Neuronal stem cell (in vitro differentiated cells): ENCODE measurements at regions not wholly inside any gene's neighbourhood (a gene's known extent, or its start where the extent isn't known, plus 50 kb on each side); places are given as distances from the start of the nearest gene placed in this dataset.

ENCODE experiments used
- DNase-seq: peaks from one replicate; pipeline ENCODE4 v3.0.0-alpha.2; 2013; ENCODE audit warnings: low spot score
- H2AFZ ChIP-seq: one replicate; pipeline ENCODE4 v1.6.1; 2013; ENCODE audit warnings: mild to moderate bottlenecking, low read length, inconsistent platforms
- H2AK5ac ChIP-seq: 2 replicates; pipeline ENCODE4 v1.6.1; 2013; ENCODE audit warnings: low read depth, mild to moderate bottlenecking, inconsistent platforms, low read length, moderate library complexity, mixed read lengths
- H2BK120ac ChIP-seq: 2 replicates; pipeline ENCODE4 v1.6.1; 2013; ENCODE audit warnings: low read depth, mild to moderate bottlenecking, inconsistent platforms, low read length, moderate library complexity, mixed read lengths
- H2BK12ac ChIP-seq: one replicate; pipeline ENCODE4 v1.6.1; 2013; ENCODE audit warnings: low read length, inconsistent platforms
- H2BK15ac ChIP-seq: 2 replicates; pipeline ENCODE4 v1.6.1; 2013; ENCODE audit warnings: mild to moderate bottlenecking, low read length, inconsistent platforms, mixed read lengths
- H2BK5ac ChIP-seq: one replicate; pipeline ENCODE4 v1.6.1; 2013; ENCODE audit warnings: inconsistent platforms, mild to moderate bottlenecking, low read length, moderate library complexity
- H3K14ac ChIP-seq: one replicate; pipeline ENCODE4 v1.6.1; 2013; ENCODE audit warnings: low read length, inconsistent platforms
- H3K18ac ChIP-seq: 2 replicates; pipeline ENCODE4 v1.6.1; 2013; ENCODE audit warnings: low read length, inconsistent platforms
- H3K23ac ChIP-seq: 2 replicates; pipeline ENCODE4 v1.6.1; 2013; ENCODE audit warnings: low read depth, mild to moderate bottlenecking, mixed read lengths, low read length, inconsistent platforms; ENCODE audit not compliant: poor library complexity
- H3K27ac ChIP-seq: replicated peaks from 3 replicates; pipeline ENCODE4 v1.5.1; 2013; ENCODE audit warnings: low read length, inconsistent platforms
- H3K27me3 ChIP-seq, 3 experiments: 2 replicates each; pipeline ENCODE4 v1.6.1; 2013; ENCODE audit warnings: low read length in 3 of 3, mild to moderate bottlenecking in 2 of 3, inconsistent platforms in 1 of 3, low read depth in 1 of 3, mixed read lengths in 1 of 3, moderate library complexity in 1 of 3; ENCODE audit not compliant: control insufficient read depth in 3 of 3, insufficient read depth in 3 of 3
- H3K36me3 ChIP-seq, 2 donors: replicated peaks in 1 of 2; 2 replicates each; pipeline ENCODE4 v1.6.1; 2013; ENCODE audit warnings: low read length in 2 of 2; ENCODE audit not compliant: control insufficient read depth in 2 of 2, insufficient read depth in 2 of 2
- H3K4ac ChIP-seq: 2 replicates; pipeline ENCODE4 v1.6.1; 2013; ENCODE audit warnings: inconsistent platforms, mild to moderate bottlenecking, low read length, moderate library complexity
- H3K4me1 ChIP-seq, 2 donors: 1 replicate in 1 of 2; 2 replicates in 1 of 2; pipeline ENCODE4 v1.6.1; 2013; ENCODE audit warnings: low read length in 2 of 2, low read depth in 1 of 2; ENCODE audit not compliant: control insufficient read depth in 2 of 2, insufficient read depth in 1 of 2
- H3K4me2 ChIP-seq: one replicate; pipeline ENCODE4 v1.6.1; 2013; ENCODE audit warnings: mild to moderate bottlenecking, low read length, inconsistent platforms; ENCODE audit not compliant: insufficient read depth, poor library complexity, severe bottlenecking
- H3K4me3 ChIP-seq, 2 donors: 2 replicates each; pipeline ENCODE4 v1.5.1; 2013; ENCODE audit warnings: low read length in 2 of 2, mild to moderate bottlenecking in 2 of 2, inconsistent platforms in 1 of 2, moderate library complexity in 1 of 2
- H3K79me1 ChIP-seq: one replicate; pipeline ENCODE4 v1.6.1; 2013; ENCODE audit warnings: low read depth, mild to moderate bottlenecking, inconsistent platforms, low read length, moderate library complexity
- H3K9ac ChIP-seq: one replicate; pipeline ENCODE4 v1.6.1; 2013; ENCODE audit warnings: mild to moderate bottlenecking, low read depth, low read length, inconsistent platforms; ENCODE audit not compliant: poor library complexity
- H3K9me3 ChIP-seq, 2 donors: replicated peaks in 1 of 2; 2 replicates each; pipeline versions ENCODE3 to v1.6.1; 2013; ENCODE audit warnings: low read length in 2 of 2, mild to moderate bottlenecking in 2 of 2, inconsistent platforms in 1 of 2, low read depth in 1 of 2, mixed read lengths in 1 of 2, moderate library complexity in 1 of 2; ENCODE audit not compliant: control insufficient read depth in 2 of 2, insufficient read depth in 1 of 2
- H4K8ac ChIP-seq: one replicate; pipeline ENCODE4 v1.6.1; 2013; ENCODE audit warnings: low read depth, mild to moderate bottlenecking, inconsistent platforms, low read length, moderate library complexity
- H4K91ac ChIP-seq: one replicate; pipeline ENCODE4 v1.6.1; 2013; ENCODE audit warnings: low read length, low read depth, mild to moderate bottlenecking, inconsistent platforms; ENCODE audit not compliant: poor library complexity
- WGBS, 2 donors: extraction: QIAGEN DNeasy Blood & Tissue Kit; methylation state at CpG; one replicate each; pipeline ENCODE4 v1.1.7; 2013; ENCODE audit warnings: missing lambda C conversion rate in 2 of 2, mixed read lengths in 1 of 2; ENCODE audit not compliant: insufficient read length in 2 of 2, insufficient replicate concordance in 1 of 2; ENCODE audit errors: extremely low coverage in 2 of 2; 5-methylcytosine and 5-hydroxymethylcytosine counted together

DNA sequence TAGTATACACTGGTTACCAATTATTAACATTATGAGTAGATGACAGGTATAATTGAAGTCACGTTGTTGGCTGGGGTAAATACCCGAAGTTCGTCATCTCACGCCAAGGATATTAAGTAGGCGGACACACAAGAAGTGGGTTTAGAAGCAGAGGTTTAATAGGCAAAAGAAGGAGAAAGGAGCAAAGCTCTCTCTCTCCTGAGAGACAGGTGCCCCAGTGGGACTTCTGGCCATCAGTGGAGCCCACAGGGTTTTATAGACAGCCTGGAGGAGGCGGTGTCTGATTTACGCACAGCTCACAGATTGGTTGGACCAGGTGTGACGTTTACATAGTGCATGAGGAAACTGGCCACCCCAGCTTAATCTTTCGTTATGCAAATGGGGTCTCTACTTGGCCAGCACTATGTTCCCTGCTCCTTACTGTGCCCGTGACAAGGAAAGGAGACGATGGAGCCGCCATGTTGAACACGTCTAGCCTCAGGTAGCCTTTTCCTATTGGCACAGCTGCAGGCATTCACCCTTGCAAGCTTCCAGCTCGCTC lies 128.8 kb upstream of the KYNU start:
- Histone ChIP-seq H4K8ac (no peak overlapping the region), H3K27ac (no peak overlapping the region), H3K4me1 (no peaks in the 10 kb centered on the region), H3K9ac (no peak overlapping the region), H3K4me3 (no peak overlapping the region), H3K18ac (no peak overlapping the region), H3K14ac (no peak overlapping the region), H3K36me3 (no peaks in the 10 kb centered on the region), H3K4ac (no peak overlapping the region), H3K27me3 (no peaks in the 10 kb centered on the region), H2BK12ac (no peak overlapping the region), H4K91ac (no peak overlapping the region), H2BK120ac (no peak overlapping the region), H3K23ac (no peak overlapping the region), H2BK15ac (no peak overlapping the region), H2BK5ac (no peak overlapping the region), H3K9me3 (no peaks in the 10 kb centered on the region), H3K4me2 (no peak overlapping the region), H2AFZ (no peak overlapping the region), H3K79me1 (no peaks in the 10 kb centered on the region), H2AK5ac (no peak overlapping the region)
- WGBS, 2 donors, result no CpG with 5 or more reads among the region's 14 CpGs
- DNase-seq, result no peak

DNA sequence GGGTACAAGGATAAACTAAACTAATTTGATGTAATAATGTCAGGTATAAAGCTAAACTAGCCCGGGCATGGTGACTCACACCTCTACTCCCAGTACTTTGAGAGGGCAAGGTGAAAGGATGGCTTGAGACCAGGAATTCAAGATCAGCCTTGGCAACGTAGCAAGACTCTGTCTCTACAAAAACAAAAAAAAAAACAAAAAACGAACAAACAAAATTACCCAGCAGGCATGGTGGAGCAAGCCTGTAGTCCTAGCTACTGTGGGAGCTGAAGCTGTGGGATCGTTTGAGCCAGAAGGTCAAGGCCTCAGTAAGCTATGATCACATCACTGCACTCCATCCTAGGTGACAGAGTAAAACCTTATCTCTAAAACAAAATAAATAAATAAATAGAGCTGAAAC lies 131.8 kb upstream of the KYNU start:
- no peak overlapping the region for H3K18ac ChIP-seq
- H2BK15ac ChIP-seq, result no peak overlapping the region

DNA sequence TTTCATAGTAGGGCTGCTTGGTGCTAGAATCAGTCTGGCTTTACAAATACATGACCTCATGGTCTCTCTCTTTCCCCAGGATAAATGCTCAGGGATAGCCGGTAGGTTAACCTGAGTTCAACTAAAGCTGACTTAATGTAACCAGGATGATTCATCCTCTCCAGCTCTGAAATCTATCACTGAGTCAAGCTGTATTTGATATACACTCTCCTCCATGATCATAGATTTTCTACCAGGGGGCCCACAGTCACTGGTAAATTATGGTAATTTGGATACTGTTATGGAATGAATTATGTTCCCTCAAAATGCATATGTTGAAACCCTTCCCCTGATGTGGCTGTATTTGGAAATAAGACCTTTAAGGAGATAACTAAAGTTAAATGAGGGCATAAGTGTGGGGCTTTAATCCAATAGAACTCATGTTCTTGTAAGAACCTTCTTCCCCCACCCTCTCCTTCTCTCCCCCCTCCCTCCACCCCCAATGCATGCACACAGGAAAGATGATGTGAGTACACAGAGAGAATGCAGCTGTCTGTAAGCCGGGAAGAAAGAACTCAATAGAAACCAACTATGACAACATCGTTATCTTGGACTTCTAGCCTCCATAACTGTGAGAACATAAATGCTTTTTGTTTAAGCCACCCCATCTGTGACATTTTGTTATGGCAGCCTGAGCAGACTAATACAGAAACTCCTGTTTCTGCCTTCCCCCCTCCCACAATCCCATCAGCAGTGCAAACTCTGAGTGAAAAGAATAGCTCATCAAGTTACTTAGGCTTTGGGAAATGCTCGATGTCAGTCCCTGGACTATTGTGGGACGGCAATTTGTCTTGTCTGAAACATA lies 134.9 kb upstream of the KYNU start:
- Histone ChIP-seq H2AK5ac (no peak overlapping the region), H3K23ac (no peak overlapping the region), H3K4ac (no peak overlapping the region), H3K27me3 (no peaks in the 10 kb centered on the region), H3K4me3 (no peak overlapping the region), H3K9me3 (no peaks in the 10 kb centered on the region), H4K91ac (no peak overlapping the region), H3K36me3 (no peaks in the 10 kb centered on the region), H2BK120ac (no peak overlapping the region), H3K9ac (no peak overlapping the region), H2BK12ac (no peak overlapping the region), H2BK15ac (no peak overlapping the region), H3K4me1 (no peaks in the 10 kb centered on the region), H2BK5ac (no peak overlapping the region), H3K14ac (no peak overlapping the region), H2AFZ (no peak overlapping the region), H3K27ac (no peak overlapping the region), H3K79me1 (no peaks in the 10 kb centered on the region), H3K18ac (no peak overlapping the region), H4K8ac (no peak overlapping the region), H3K4me2 (no peak overlapping the region)
- no CpG with 5 or more reads among the region's 5 CpGs for WGBS, 2 donors
- DNase-seq, result no peak

More for the DNA sequence above, 131.8 kb upstream of the KYNU start:
- H2BK12ac ChIP-seq, result no peak overlapping the region
- no peak overlapping the region for H2BK120ac ChIP-seq
- WGBS, 2 donors, result no CpG with 5 or more reads among the region's 4 CpGs
- no peak overlapping the region for H2AFZ ChIP-seq
- H3K14ac ChIP-seq, result no peak overlapping the region
- no peak overlapping the region for H4K8ac ChIP-seq
- no peak overlapping the region for H3K4me2 ChIP-seq
- no peak for DNase-seq
- no peak overlapping the region for H2BK5ac ChIP-seq
- H3K9me3 ChIP-seq, result no peaks in the 10 kb centered on the region
- H4K91ac ChIP-seq, result no peak overlapping the region
- no peak overlapping the region for H3K23ac ChIP-seq
- H3K4ac ChIP-seq, result no peak overlapping the region
- no peak overlapping the region for H3K9ac ChIP-seq
- no peak overlapping the region for H2AK5ac ChIP-seq
- no peaks in the 10 kb centered on the region for H3K27me3 ChIP-seq
- H3K36me3 ChIP-seq, result no peaks in the 10 kb centered on the region
- no peak overlapping the region for H3K4me3 ChIP-seq
- H3K79me1 ChIP-seq, result no peaks in the 10 kb centered on the region
- H3K4me1 ChIP-seq, result no peaks in the 10 kb centered on the region
- no peak overlapping the region for H3K27ac ChIP-seq

DNA sequence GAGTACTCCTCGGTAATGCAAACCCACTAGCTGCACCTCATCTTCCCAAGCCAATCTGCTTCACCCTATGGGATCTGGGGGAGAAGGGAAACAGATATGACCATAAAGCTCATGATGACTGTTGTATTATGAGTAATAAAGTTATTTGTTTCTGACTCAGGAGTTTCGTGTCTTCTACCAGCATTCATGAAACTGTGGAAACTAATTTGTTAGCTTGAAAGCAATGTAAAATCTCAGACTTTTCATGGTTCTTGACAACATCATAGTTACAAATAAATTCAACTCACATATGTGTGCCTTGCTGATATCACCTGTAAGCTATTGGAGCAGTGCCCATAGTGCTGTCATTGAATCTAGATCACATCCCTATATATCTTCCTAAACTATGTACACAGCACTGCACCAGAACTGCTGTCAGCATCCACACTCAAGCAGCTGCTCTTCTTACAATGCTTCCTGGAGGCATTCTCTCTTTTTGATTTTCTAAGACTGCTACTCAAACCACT lies 135.6 kb upstream of the KYNU start:
- no peak overlapping the region for H2AFZ ChIP-seq
- no peaks in the 10 kb centered on the region for H3K79me1 ChIP-seq
- H3K23ac ChIP-seq, result no peak overlapping the region
- H3K4me1 ChIP-seq, result no peaks in the 10 kb centered on the region
- H3K18ac ChIP-seq, result no peak overlapping the region
- H2BK120ac ChIP-seq, result no peak overlapping the region
- no peak overlapping the region for H3K27ac ChIP-seq
- no peak overlapping the region for H2BK15ac ChIP-seq
- H3K9ac ChIP-seq, result no peak overlapping the region
- no peak for DNase-seq
- H2AK5ac ChIP-seq, result no peak overlapping the region
- H2BK12ac ChIP-seq, result no peak overlapping the region
- no peak overlapping the region for H2BK5ac ChIP-seq
- no peaks in the 10 kb centered on the region for H3K36me3 ChIP-seq
- H3K4me2 ChIP-seq, result no peak overlapping the region
- no peak overlapping the region for H3K4me3 ChIP-seq
- no peak overlapping the region for H3K14ac ChIP-seq
- H3K27me3 ChIP-seq, result no peaks in the 10 kb centered on the region
- no peaks in the 10 kb centered on the region for H3K9me3 ChIP-seq
- WGBS, 2 donors, result no CpG with 5 or more reads among the region's 2 CpGs
- H4K8ac ChIP-seq, result no peak overlapping the region
- H4K91ac ChIP-seq, result no peak overlapping the region
- no peak overlapping the region for H3K4ac ChIP-seq
